ENCODE measurements at regions not wholly inside any gene's neighbourhood (a gene's known extent, or its start where the extent isn't known, plus 50 kb on each side); places are given as distances from the start of the nearest gene placed in this dataset.

GRCh38 chr16:26658486-26658885 lies 408.2 kb upstream of the C16orf82 start:
- intact Hi-C loops (cut with DNase I), result no loop called here
- no peak for ATAC-seq

GRCh38 chr16:26658915-26659314 lies 407.8 kb upstream of the C16orf82 start:
- H3K4me3 ChIP-seq, result no peak overlapping the region
- H3K27ac ChIP-seq, result no peak overlapping the region
- H3K36me3 ChIP-seq, result no peaks in the 10 kb centered on the region
- no peak for DNase-seq
- H3K27me3 ChIP-seq, result no peaks in the 10 kb centered on the region
- H3K9me3 ChIP-seq, result no peaks in the 10 kb centered on the region
- intact Hi-C loops (cut with DNase I), result no loop called here
- ATAC-seq, result no peak
- no peaks in the 10 kb centered on the region for H3K4me1 ChIP-seq
- no peak for TF ChIP-seq CTCF (IDR thresholded peaks at IDR 0.05)

More at GRCh38 chr16:26658486-26658885, 408.2 kb upstream of the C16orf82 start:
- Histone ChIP-seq H3K27ac (no peak overlapping the region), H3K4me3 (no peak overlapping the region), H3K27me3 (no peaks in the 10 kb centered on the region), H3K36me3 (no peaks in the 10 kb centered on the region), H3K4me1 (no peaks in the 10 kb centered on the region), H3K9me3 (no peaks in the 10 kb centered on the region)
- TF ChIP-seq CTCF (IDR thresholded peaks at IDR 0.05), result no peak
- DNase-seq, result no peak

GRCh38 chr16:26664086-26664485 lies 402.6 kb upstream of the C16orf82 start:
- DNase-seq, result no peak
- intact Hi-C loops (cut with DNase I), result no loop called here
- H3K4me1 ChIP-seq, result no peaks in the 10 kb centered on the region
- no peaks in the 10 kb centered on the region for H3K36me3 ChIP-seq
- H3K4me3 ChIP-seq, result no peak overlapping the region
- H3K9me3 ChIP-seq, result no peaks in the 10 kb centered on the region
- H3K27me3 ChIP-seq, result no peaks in the 10 kb centered on the region
- H3K27ac ChIP-seq, result no peak overlapping the region
- TF ChIP-seq CTCF (IDR thresholded peaks at IDR 0.05), result no peak
- no peak for ATAC-seq

GRCh38 chr16:26665166-26665939 lies 401.4 kb upstream of the C16orf82 start:
- no peaks in the 10 kb centered on the region for H3K27me3 ChIP-seq
- TF ChIP-seq CTCF (IDR thresholded peaks at IDR 0.05), result no peak
- H3K4me3 ChIP-seq, result no peak overlapping the region
- intact Hi-C loops (cut with DNase I), result no loop called here
- no peaks in the 10 kb centered on the region for H3K9me3 ChIP-seq
- H3K27ac ChIP-seq, result no peak overlapping the region
- DNase-seq (no peak), ATAC-seq (no peak)
- no peaks in the 10 kb centered on the region for H3K36me3 ChIP-seq
- no peaks in the 10 kb centered on the region for H3K4me1 ChIP-seq

GRCh38 chr16:26666486-26666885 lies 400.2 kb upstream of the C16orf82 start:
- no peaks in the 10 kb centered on the region for H3K9me3 ChIP-seq
- no peak overlapping the region for H3K4me3 ChIP-seq
- no peak overlapping the region for H3K27ac ChIP-seq
- H3K4me1 ChIP-seq, result no peaks in the 10 kb centered on the region
- DNase-seq (no peak), ATAC-seq (no peak)
- intact Hi-C loops (cut with DNase I), result no loop called here
- no peaks in the 10 kb centered on the region for H3K36me3 ChIP-seq
- TF ChIP-seq CTCF (IDR thresholded peaks at IDR 0.05), result no peak
- no peaks in the 10 kb centered on the region for H3K27me3 ChIP-seq

All from upper lobe of right lung (tissue), 1 donor.